GM03348 (cell line): ENCODE measurements at regions not wholly inside any gene's neighbourhood (a gene's known extent, or its start where the extent isn't known, plus 50 kb on each side); places are given as distances from the start of the nearest gene placed in this dataset.

ENCODE experiments used
- DNase-seq: peaks from one replicate; pipeline ENCODE4 v3.0.0; 2012; ENCODE audit warnings: low spot score

- peak; percentile 70 for DNase-seq
These were observed 687.9 kb upstream of the CITED2 start for GRCh38 chr6:140062043-140063020.

GRCh38 chr6:140061110-140062042, 686.9 kb upstream of the CITED2 start:
- DNase-seq, result peak; percentile 26

DNA sequence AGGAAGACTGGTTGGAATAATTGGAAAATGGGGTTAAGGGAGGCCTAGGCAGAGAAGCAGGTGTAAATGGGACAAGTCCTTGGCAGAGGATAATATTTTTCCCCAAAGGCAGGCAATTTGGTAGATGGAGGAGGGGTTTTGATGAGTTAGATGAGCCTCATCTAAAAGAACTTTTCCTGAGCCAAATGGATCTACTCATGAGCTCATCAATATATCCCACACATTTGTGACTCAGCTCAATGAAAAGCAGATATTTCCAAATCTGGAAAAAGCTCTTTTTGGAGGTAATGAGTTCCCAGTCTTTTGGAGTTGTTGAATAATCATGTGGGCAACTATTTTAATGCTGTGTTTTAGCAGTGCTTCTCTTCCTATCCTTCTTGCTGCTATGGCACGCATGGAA, 685.5 kb upstream of the CITED2 start:
- DNase-seq, result no peak

GRCh38 chr6:140058863-140059262, 684.4 kb upstream of the CITED2 start:
- DNase-seq, result no peak

GRCh38 chr6:140052736-140053729, 678.6 kb upstream of the CITED2 start:
- DNase-seq, result no peak

DNA sequence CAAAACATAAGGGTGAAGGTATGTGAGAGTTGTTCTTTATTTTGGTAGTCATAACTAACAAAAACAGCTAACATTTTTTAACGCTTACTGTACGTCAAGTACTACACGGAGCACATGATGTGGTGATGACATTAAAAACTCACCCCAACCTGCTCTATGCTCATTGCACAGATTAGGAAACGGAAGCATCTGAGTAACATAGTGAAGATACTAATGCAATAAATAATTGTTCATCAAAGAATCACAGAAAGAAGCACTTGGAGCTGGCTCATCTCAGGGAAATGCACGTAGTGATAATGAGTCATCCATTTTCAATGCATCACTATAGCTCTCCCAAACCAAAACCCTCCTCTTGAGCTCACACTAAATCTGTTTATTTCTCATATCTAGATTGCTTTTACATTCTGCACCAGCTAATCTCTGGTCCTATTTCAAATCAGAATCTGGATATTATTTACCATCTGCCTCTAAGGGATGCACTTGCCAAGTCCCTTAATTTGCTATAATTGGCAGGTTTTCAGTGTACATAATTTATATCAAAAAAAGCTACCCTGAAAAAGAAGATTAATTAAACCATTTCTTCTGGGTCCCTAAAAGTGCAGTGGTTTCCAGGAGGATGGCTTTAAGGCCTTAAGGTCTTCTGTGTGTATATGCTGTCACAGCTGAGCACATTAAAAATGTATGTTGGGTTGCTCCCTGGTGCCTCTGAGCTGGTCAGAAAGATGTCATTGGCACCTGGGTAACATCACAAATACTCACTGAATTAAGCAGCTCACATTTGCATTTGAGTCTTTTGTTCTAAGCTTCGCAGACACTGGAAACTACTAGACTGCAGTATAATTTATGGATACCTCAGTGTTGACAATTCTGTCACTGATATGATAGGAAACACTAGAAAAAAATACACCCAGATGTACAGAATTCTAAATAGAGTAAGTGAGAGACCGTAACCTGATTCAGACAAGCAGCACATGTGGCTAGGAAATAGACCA, 677.4 kb upstream of the CITED2 start:
- peak; percentile 71 for DNase-seq

GRCh38 chr6:140050101-140050995, 675.9 kb upstream of the CITED2 start:
- no peak for DNase-seq

GRCh38 chr6:140049251-140049650, 674.8 kb upstream of the CITED2 start:
- DNase-seq, result no peak

DNA sequence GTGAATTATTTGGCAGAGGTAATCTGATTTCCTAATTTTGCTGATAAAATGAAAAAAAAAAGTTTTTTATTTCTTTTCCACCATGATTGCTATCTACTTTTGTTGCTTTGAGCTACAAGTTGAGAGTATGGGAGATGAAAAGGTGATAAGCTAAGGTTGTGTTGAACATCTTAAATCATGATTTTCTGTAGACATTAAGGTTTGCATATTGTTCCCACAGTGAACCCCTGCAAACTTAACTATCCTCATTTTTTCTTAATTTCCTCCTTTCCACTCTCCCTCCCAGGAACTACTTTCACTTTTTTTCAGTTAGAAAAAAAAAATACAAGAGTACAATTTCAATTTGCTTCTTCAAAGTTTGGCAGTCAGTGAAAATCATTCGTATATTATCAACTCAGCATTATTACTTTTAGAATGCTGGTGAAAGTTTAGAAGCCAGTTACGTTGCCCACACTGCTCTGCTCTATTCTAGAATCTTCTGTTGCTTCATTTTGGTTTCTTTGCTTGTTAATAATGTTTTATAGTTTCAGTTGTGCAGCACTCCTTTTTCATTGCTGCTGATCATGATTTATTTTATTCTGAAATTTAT, 673.8 kb upstream of the CITED2 start:
- no peak for DNase-seq

DNA sequence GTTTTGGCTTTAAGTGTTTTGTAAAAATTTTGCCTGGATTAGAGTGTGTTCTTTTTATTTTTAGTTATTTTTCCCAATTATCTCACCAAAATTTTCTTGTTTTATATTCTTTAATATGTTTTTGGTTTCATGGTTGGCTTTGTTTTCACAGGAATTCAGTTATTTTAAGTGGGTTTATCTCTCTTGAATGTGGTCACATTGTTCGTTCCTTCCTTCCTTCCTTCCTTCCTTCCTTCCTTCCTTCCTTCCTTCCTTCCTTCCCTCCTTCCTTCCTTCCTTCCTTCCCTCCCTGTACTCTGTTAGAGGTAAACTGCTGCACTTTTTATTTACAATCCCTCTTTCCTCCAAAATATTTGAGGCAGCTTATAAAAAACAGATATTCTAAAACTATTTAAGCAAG, 672.9 kb upstream of the CITED2 start:
- DNase-seq, result no peak

- no peak for DNase-seq
These were observed 671.7 kb upstream of the CITED2 start for GRCh38 chr6:140046016-140046632.

DNA sequence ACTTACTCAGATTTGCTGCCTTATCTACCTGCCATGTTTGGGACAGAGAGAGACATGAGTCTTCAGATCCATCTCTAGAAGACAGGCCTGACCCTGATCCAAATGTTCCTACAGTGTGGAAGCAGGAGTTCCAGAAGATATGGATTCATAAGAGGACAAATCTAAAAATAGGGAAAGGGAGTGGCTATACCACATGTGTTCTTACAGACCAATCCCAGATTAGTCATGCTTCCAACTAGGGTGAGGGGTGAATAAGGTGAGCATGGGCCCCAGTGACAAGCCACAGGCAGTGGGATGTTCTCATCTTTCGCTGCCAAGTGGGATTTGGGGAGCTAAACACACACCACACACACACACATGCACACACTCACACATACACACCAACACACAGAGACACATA, 670.7 kb upstream of the CITED2 start:
- DNase-seq, result no peak

DNA sequence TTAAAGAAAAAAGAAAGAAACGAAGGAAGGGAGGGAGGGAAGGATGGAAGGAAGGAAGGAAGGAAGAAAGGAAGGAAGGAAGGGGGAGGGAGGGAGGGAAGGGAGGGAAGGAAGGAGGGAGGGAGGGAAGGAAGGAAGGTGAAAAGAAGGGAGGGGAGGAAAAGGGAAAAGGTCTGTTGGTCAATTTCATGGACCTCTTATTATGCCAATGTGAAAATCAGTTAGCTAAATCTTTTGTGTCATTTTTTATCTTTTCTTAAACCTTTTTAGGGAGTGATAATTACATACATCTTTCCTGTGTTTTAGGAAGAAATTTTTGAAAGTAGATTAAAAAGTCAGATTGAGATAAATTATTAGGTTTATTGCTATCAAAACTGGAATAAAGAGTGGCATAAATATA, 670.2 kb upstream of the CITED2 start:
- DNase-seq, result no peak

- no peak for DNase-seq
These were observed 669.4 kb upstream of the CITED2 start for GRCh38 chr6:140043762-140044378.

DNA sequence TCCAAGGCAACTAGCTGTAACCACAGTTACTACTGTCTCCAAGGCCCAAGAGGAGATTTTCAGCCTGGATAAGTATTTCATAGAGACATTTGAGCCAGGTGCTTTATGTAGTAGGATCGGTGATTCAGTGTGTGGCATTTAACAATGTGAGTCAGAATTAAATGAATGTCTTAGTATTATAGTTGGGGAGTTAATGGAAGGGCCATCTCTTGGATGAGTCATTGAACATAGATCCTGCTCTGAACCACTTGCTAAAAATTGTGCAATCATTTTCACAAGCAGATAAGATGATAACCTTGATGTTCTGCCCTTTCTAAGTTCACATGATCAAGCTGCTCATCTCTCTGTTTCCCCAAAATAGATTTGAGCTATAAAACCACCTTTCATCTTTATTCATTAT, 668.9 kb upstream of the CITED2 start:
- DNase-seq, result peak; percentile 38

DNA sequence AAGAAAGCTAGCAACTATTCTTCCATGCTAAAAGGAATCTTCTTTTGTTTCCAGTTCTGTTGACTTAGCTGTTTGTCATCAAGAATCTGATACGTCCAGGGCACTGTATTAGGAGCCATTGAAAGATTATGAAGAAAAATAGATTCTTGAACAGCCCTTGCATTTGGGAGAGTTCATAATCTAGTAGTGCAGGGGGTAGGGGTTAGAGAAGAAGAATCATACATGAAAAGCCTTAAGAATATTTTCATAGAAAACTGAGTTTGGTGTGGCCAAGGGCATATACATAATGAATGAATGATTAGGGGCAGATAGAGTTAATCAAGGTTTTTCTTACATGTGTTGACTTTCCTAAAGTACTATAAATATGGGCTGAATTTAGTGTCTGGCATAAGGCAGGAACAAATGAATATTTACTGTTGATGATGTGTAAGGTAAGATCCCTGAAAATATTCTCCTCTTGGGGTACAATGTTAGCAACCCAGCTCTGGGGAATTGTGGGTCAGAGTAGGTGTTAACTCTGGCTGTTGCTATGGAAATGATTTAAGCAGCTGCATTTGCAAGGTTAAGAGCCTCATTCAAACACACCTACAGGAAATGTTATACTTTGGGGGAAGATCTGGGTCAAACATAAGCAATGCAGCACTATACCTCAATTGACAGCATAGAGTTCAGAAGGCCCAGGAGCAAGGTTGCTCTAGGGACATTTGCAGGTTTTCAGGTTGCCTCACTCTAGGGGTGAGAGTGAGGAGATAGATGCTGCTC, 667.3 kb upstream of the CITED2 start:
- DNase-seq, result no peak

DNA sequence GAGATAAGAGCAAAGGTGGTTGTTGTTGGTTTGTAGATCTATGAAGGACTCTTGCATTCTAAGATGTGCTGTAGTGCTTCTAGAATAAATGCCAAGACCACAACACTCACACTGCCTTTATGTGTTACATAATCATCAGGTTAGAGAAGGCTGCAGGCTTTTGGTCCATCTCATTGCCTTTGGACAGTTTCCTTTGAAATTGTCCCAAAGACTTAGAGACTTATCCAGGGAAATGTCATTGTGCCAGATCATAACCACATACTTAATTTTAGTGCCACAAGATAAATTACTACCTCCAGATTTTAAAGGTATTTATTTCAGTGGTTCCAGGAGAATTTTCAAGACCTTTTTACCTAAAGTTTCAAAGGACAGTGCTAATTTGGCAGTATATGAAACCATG, 666.6 kb upstream of the CITED2 start:
- DNase-seq, result no peak
